ENCODE measurements at regions not wholly inside any gene's neighbourhood (a gene's known extent, or its start where the extent isn't known, plus 50 kb on each side); places are given as distances from the start of the nearest gene placed in this dataset.
A peak's percentile ranks its signal among the peaks of the same experiment; 100 is the strongest.

- no peak for DNase-seq
These were observed 56.5 kb upstream of the SHISAL1 start for GRCh38 chr22:44369293-44369661.

GRCh38 chr22:44368611-44369292 lies 56.0 kb upstream of the SHISAL1 start:
- no peak for DNase-seq

- no peak for DNase-seq
These were observed 53.9 kb upstream of the SHISAL1 start for GRCh38 chr22:44366372-44367300.

- DNase-seq: no peak
These were observed 53.1 kb upstream of the SHISAL1 start for GRCh38 chr22:44365832-44366231.

DNA sequence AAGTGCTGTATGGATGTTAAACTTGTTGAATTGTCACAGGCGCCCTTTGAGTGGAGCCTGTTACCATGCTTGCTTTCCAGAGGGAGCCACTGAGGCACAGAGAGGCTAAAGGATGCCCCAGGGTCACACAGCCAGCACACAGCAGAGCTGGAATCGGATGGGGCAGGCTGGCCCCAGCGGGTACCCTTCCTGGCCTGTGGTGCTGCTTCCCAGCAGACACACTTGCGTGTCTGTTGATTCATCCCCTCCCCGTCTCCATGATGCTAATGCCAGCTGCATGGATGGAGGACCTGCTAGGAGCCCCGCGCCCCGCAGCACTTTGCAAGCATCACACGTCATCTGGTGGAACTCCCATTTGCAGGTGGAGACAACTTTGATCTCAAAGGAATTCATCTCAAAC lies 52.4 kb upstream of the SHISAL1 start:
- DNase-seq: no peak

DNA sequence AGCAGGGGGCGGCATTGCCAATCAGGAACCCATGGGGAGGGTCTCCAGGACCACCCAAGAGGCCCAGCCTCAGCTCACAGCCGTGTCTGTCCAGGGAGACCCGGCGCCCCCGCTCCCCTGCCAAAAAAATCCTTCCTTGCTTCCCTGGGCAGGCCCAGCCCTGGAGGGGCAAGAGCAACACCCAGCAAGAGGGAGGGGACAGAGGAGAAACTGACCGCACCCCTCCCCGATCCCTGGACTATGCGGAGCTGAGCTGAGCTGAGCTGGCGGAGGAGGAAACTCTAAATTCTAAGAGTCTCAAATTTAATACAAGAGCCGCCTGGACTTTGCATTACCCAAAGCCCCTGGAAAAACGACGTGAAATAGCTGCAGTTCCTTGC lies 52.0 kb upstream of the SHISAL1 start:
- DNase-seq: no peak

GRCh38 chr22:44363980-44364750 lies 51.4 kb upstream of the SHISAL1 start:
- DNase-seq: no peak

- DNase-seq: peak in 32 of 51 donors; percentile 4 to 81 (median 46)
These were observed 50.5 kb upstream of the SHISAL1 start for GRCh38 chr22:44363013-44363979.

- DNase-seq: no peak
These were observed 49.7 kb upstream of the SHISAL1 start for GRCh38 chr22:44362249-44363012.
